PC-3 (cell line): ENCODE measurements at regions not wholly inside any gene's neighbourhood (a gene's known extent, or its start where the extent isn't known, plus 50 kb on each side); places are given as distances from the start of the nearest gene placed in this dataset.

Source experiments
- EZH2 ChIP-seq: fragments of 300-600 bp; sonication (generic); IDR thresholded peaks from one replicate; pipeline ENCODE4 v1.6.1; 2017; ENCODE audit warnings: antibody characterized with exemption, mild to moderate bottlenecking, low read length; ENCODE audit not compliant: unreplicated experiment
- TF ChIP-seq, protein P1 (sequence below): fragments of 300-600 bp; sonication (generic); conservative IDR thresholded peaks from 2 replicates; pipeline ENCODE4 v1.5.1; 2017; ENCODE audit warnings: antibody characterized with exemption, low read depth, mild to moderate bottlenecking, low read length

DNA sequence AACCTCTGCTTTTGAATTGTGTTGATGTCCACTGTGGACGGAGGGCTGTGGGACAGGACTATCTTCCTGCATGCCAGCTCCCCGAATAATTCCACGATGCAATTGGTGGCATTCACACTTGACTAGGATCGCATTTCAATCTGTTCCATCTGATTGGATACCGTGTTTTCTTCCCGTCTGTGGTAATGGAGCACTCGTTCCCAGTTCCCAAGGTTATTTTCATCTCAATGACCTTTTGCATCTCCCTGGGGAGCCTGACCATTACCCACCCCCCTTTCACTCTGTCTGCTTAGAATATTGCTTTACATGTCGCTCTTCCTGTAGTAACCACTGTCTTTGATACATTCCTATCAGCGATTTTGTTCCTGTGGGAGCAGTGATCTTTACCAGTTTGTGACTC, 402.2 kb upstream of the WWC1 start:
- TF ChIP-seq, protein P1, sequence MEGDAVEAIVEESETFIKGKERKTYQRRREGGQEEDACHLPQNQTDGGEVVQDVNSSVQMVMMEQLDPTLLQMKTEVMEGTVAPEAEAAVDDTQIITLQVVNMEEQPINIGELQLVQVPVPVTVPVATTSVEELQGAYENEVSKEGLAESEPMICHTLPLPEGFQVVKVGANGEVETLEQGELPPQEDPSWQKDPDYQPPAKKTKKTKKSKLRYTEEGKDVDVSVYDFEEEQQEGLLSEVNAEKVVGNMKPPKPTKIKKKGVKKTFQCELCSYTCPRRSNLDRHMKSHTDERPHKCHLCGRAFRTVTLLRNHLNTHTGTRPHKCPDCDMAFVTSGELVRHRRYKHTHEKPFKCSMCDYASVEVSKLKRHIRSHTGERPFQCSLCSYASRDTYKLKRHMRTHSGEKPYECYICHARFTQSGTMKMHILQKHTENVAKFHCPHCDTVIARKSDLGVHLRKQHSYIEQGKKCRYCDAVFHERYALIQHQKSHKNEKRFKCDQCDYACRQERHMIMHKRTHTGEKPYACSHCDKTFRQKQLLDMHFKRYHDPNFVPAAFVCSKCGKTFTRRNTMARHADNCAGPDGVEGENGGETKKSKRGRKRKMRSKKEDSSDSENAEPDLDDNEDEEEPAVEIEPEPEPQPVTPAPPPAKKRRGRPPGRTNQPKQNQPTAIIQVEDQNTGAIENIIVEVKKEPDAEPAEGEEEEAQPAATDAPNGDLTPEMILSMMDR = no peak
- TF ChIP-seq EZH2 = no peak
